ENCODE measurements at regions not wholly inside any gene's neighbourhood (a gene's known extent, or its start where the extent isn't known, plus 50 kb on each side); places are given as distances from the start of the nearest gene placed in this dataset.
"Not testable (repeated sequence)": the region's sequence is repeated elsewhere in the genome, so short reads cannot be mapped to it uniquely, and the experiment has no call there.

GRCh38 chr6:79377888-79378348 lies 143.4 kb upstream of the HMGN3 start:
- POLR2A ChIA-PET, result no interaction called here
- H3K4me1 Mint-ChIP-seq, result peaks cover 6% of the 10 kb centered on the region
- no peak overlapping the region for H3K27ac Mint-ChIP-seq
- no peak overlapping the region for H3K4me3 Mint-ChIP-seq
- DNase-seq (no peak), ATAC-seq (ENCODE audit: low read depth) (no peak)
- peaks cover 2% of the 10 kb centered on the region for H3K27me3 Mint-ChIP-seq
- H3K9me3 Mint-ChIP-seq, result peaks cover 2% of the 10 kb centered on the region
- no peaks in the 10 kb centered on the region for H3K36me3 Mint-ChIP-seq

- peaks cover 6% of the 10 kb centered on the region for H3K4me1 Mint-ChIP-seq
- POLR2A ChIA-PET, result no interaction called here
- no peak overlapping the region for H3K4me3 Mint-ChIP-seq
- no peak overlapping the region for H3K27ac Mint-ChIP-seq
- peaks cover 2% of the 10 kb centered on the region for H3K9me3 Mint-ChIP-seq
- ATAC-seq (ENCODE audit: low read depth) (no peak), DNase-seq (no peak)
- no peaks in the 10 kb centered on the region for H3K36me3 Mint-ChIP-seq
- peaks cover 2% of the 10 kb centered on the region for H3K27me3 Mint-ChIP-seq
These were observed 142.6 kb upstream of the HMGN3 start for GRCh38 chr6:79377047-79377446.

DNA sequence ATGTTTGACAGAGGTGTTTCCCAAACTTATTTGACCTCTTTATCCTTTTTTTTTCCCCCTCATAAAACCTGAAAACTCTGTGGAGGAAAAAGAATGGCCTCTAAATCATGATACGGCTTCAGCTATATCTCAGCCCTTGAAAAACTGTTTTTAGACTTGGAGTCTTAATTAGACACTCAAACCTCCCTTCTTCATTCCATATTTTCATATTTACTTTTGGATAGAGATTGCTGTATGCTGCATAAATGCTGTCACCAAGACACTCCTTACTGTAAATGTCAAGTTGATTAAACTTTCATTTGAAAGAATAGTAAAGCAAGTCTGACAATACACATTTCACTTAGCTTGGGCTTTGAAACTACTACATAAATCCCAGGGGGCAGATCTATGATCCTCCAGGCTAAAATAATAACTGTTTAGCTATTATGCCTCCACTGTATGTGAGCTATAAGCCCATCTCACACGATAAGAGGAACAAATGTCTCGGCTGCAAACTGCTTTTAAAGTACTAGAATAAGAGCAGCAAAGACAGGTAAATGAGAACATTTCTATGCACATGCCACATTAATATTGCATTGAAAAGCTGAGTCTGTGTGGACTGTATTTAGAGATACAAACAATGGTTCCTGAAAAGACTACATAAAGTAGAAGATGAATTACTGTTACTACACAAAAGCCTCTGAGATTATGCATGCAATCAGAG lies 141.3 kb upstream of the HMGN3 start:
- Mint-ChIP-seq H3K4me1 (peaks cover 6% of the 10 kb centered on the region), H3K4me3 (no peak overlapping the region), H3K27ac (no peak overlapping the region), H3K36me3 (no peaks in the 10 kb centered on the region), H3K9me3 (peaks cover 2% of the 10 kb centered on the region), H3K27me3 (peaks cover 2% of the 10 kb centered on the region)
- DNase-seq (no peak), ATAC-seq (ENCODE audit: low read depth) (no peak)
- POLR2A ChIA-PET, result no interaction called here

GRCh38 chr6:79374308-79374707 lies 139.8 kb upstream of the HMGN3 start:
- no peak for ATAC-seq (ENCODE audit: low read depth)
- peaks cover 6% of the 10 kb centered on the region for H3K4me1 Mint-ChIP-seq
- POLR2A ChIA-PET, result no interaction called here
- DNase-seq, result no peak
- H3K27me3 Mint-ChIP-seq, result peaks cover 4% of the 10 kb centered on the region
- no peak overlapping the region for H3K4me3 Mint-ChIP-seq
- H3K36me3 Mint-ChIP-seq, result no peaks in the 10 kb centered on the region
- no peak overlapping the region for H3K27ac Mint-ChIP-seq
- H3K9me3 Mint-ChIP-seq, result peaks cover 2% of the 10 kb centered on the region

DNA sequence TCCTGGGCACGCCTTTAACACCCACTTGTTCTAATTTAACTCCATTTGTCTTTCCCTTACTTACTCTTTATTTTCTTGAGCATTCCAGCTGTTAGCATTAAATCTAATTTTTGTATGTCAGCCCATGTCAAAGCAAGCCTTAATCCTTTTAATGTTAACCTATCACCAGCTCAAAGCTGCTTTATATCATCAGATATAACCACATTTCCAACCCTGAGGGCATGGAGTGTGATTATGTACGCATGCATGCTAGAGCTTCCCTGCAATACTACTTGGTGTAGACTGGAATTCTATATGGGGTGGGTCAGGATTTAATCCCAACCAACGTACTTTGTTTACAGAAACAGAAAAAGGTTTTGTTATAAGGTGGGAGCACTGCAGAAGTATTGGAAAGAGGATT lies 139.4 kb upstream of the HMGN3 start:
- POLR2A ChIA-PET, result no interaction called here
- Mint-ChIP-seq H3K27ac (no peak overlapping the region), H3K4me1 (peaks cover 6% of the 10 kb centered on the region), H3K4me3 (no peak overlapping the region), H3K27me3 (peaks cover 4% of the 10 kb centered on the region), H3K9me3 (peaks cover 2% of the 10 kb centered on the region), H3K36me3 (no peaks in the 10 kb centered on the region)
- ATAC-seq (ENCODE audit: low read depth) (no peak), DNase-seq (no peak)

- DNase-seq (no peak), ATAC-seq (ENCODE audit: low read depth) (no peak)
- peaks cover 6% of the 10 kb centered on the region for H3K4me1 Mint-ChIP-seq
- peaks cover 4% of the 10 kb centered on the region for H3K27me3 Mint-ChIP-seq
- no peak overlapping the region for H3K4me3 Mint-ChIP-seq
- H3K9me3 Mint-ChIP-seq, result peaks cover 2% of the 10 kb centered on the region
- H3K27ac Mint-ChIP-seq, result no peak overlapping the region
- POLR2A ChIA-PET, result interaction anchor here (0.7 kb wide), 1 partner anchor 380 kb away, joined by 3 read pairs; no protein-coding TSS in a partner anchor
- no peaks in the 10 kb centered on the region for H3K36me3 Mint-ChIP-seq
These were observed 138.8 kb upstream of the HMGN3 start for GRCh38 chr6:79373246-79373645.

GRCh38 chr6:79372757-79373156 lies 138.3 kb upstream of the HMGN3 start:
- no peak for ATAC-seq (ENCODE audit: low read depth)
- Mint-ChIP-seq H3K4me1 (peaks cover 2% of the 10 kb centered on the region), H3K36me3 (no peaks in the 10 kb centered on the region), H3K27ac (no peak overlapping the region), H3K4me3 (no peak overlapping the region), H3K9me3 (peaks cover 4% of the 10 kb centered on the region), H3K27me3 (peaks cover 4% of the 10 kb centered on the region)
- POLR2A ChIA-PET, result no interaction called here
- DNase-seq, result no peak

DNA sequence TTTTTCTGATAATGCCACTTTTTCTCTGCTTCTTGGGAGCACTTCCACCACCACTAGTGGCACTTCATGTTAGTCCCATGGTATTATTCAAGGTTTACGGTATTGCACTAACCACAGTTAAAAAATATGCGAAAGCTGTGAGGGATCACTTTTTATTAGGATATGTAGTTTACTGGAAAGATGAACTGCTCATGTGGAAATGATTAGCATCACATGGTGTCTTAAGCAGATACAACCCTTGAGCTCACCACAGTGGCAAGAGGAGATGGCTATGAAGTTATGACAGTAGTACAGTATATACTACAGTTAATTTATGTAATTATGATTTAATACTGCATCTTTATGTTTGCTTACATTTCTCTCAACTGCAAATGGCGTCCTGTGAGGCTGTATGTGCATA lies 134.5 kb upstream of the HMGN3 start:
- H3K4me3 Mint-ChIP-seq, result no peak overlapping the region
- H3K4me1 Mint-ChIP-seq, result no peaks in the 10 kb centered on the region
- POLR2A ChIA-PET, result no interaction called here
- no peak for ATAC-seq (ENCODE audit: low read depth)
- H3K36me3 Mint-ChIP-seq, result no peaks in the 10 kb centered on the region
- H3K27me3 Mint-ChIP-seq, result peaks cover 2% of the 10 kb centered on the region
- no peak for DNase-seq
- peaks cover 14% of the 10 kb centered on the region for H3K9me3 Mint-ChIP-seq
- no peak overlapping the region for H3K27ac Mint-ChIP-seq

DNA sequence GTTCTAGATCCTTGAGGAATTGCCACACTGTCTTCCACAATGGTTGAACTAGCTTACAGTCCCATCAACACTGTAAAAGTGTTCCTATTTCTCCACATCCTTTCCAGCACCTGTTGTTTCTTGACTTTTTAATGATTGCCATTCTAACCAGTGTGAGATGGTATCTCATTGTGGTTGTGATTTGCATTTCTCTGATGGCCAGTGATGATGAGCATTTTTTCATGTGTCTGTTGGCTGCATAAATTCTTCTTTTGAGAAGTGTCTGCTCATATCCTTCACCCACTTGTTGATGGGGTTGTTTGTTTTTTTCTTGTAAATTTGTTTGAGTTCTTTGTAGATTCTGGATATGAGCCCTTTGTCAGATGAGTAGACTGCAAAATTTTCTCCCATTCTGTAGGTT lies 129.0 kb upstream of the HMGN3 start:
- POLR2A ChIA-PET, result not testable (repeated sequence)

GRCh38 chr6:79361074-79361473 lies 126.6 kb upstream of the HMGN3 start:
- H3K27ac Mint-ChIP-seq, result not testable (repeated sequence)

More for the DNA sequence above, 129.0 kb upstream of the HMGN3 start:
- H3K27me3 Mint-ChIP-seq; DNase-seq; H3K36me3 Mint-ChIP-seq; H3K27ac Mint-ChIP-seq; ATAC-seq (ENCODE audit: low read depth); H3K4me3 Mint-ChIP-seq; H3K4me1 Mint-ChIP-seq: not testable (repeated sequence)
- peaks cover 16% of the 10 kb centered on the region for H3K9me3 Mint-ChIP-seq

GRCh38 chr6:79353226-79353625 lies 118.7 kb upstream of the HMGN3 start:
- ATAC-seq (ENCODE audit: low read depth) (no peak), DNase-seq (no peak)
- Mint-ChIP-seq H3K9me3 (peaks cover 10% of the 10 kb centered on the region), H3K4me3 (no peak overlapping the region), H3K36me3 (no peaks in the 10 kb centered on the region), H3K4me1 (no peaks in the 10 kb centered on the region), H3K27ac (no peak overlapping the region), H3K27me3 (peaks cover 6% of the 10 kb centered on the region)
- POLR2A ChIA-PET, result no interaction called here

More at GRCh38 chr6:79361074-79361473, 126.6 kb upstream of the HMGN3 start:
- H3K4me3 Mint-ChIP-seq; H3K9me3 Mint-ChIP-seq; ATAC-seq (ENCODE audit: low read depth); H3K27me3 Mint-ChIP-seq; POLR2A ChIA-PET; H3K4me1 Mint-ChIP-seq; DNase-seq; H3K36me3 Mint-ChIP-seq: not testable (repeated sequence)

DNA sequence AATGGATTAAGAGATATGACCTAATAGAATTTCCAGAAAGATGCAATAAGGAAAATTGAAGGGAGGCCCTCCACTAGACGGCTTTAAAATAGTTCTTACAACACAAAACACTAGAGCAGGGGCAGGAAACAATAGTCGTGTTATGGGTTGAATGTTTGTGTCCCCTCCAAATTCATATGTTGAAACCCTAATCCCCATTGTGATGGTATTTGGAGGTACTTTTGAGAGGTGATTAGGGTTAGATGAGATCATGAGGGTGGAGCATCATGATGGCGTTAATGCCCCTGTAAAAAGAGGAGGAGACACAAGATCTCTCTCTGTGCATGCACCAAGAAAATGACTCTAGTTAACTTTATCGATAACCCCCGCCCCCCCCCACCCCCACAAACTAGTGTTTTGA lies 104.0 kb upstream of the HMGN3 start:
- Mint-ChIP-seq H3K9me3 (peaks cover 1% of the 10 kb centered on the region), H3K4me3 (no peak overlapping the region), H3K27me3 (no peaks in the 10 kb centered on the region), H3K27ac (no peak overlapping the region), H3K36me3 (no peaks in the 10 kb centered on the region), H3K4me1 (peaks cover 1% of the 10 kb centered on the region)
- DNase-seq (no peak), ATAC-seq (ENCODE audit: low read depth) (no peak)
- POLR2A ChIA-PET, result no interaction called here

DNA sequence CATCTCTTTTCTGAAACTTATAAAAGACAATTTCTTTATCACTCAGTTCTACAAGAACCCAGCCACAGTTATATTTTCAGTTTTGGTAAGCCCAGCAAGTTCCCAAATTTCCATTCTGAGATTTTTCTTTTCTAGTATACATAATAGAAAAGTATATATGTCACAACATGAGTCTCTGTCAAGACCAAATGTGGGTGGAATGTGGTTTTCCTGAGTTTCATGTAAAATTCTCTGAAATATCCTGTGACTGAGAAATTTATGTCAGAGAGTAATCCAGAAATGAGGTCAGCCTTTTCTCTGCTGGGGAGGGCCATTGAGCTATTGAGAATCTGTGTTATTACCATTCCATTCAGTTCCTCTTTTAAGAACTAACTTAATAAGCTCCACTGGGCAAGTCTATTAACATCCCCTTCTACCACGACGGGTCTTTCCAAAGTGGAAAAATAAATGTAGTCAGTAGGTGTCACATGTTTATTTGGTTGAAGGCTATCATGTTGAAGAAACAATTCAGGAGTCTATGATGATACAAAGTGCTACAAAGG lies 100.7 kb upstream of the HMGN3 start:
- Mint-ChIP-seq H3K9me3 (no peaks in the 10 kb centered on the region), H3K4me3 (no peak overlapping the region), H3K4me1 (peaks cover 4% of the 10 kb centered on the region), H3K36me3 (no peaks in the 10 kb centered on the region), H3K27me3 (no peaks in the 10 kb centered on the region), H3K27ac (no peak overlapping the region)
- no peak for DNase-seq
- POLR2A ChIA-PET, result no interaction called here
- ATAC-seq (ENCODE audit: low read depth), result no peak

DNA sequence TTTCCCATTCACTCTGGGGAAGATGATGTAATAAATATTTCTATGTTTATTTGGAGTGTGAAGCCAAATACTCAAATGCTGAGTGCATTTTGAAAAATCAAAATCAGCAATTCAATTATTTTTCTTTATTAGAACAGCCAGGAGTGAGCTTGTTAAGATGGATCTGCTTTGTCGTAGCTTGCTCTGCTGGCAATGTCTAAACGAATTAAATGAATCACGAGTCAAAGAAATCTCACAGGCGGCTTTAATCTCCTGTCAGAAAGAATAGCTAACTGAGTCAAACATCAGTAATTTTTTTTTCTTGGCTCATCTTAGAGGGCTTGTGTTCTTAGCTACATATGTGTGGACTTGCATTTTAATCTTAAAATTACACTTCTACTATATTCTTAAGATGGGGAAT lies 100.2 kb upstream of the HMGN3 start:
- Mint-ChIP-seq H3K9me3 (no peaks in the 10 kb centered on the region), H3K27me3 (no peaks in the 10 kb centered on the region), H3K27ac (no peak overlapping the region), H3K36me3 (no peaks in the 10 kb centered on the region), H3K4me1 (peaks cover 4% of the 10 kb centered on the region), H3K4me3 (no peak overlapping the region)
- ATAC-seq (ENCODE audit: low read depth), result no peak
- DNase-seq, result no peak
- POLR2A ChIA-PET, result no interaction called here
